ENCODE measurements at regions not wholly inside any gene's neighbourhood (a gene's known extent, or its start where the extent isn't known, plus 50 kb on each side); places are given as distances from the start of the nearest gene placed in this dataset.

DNA sequence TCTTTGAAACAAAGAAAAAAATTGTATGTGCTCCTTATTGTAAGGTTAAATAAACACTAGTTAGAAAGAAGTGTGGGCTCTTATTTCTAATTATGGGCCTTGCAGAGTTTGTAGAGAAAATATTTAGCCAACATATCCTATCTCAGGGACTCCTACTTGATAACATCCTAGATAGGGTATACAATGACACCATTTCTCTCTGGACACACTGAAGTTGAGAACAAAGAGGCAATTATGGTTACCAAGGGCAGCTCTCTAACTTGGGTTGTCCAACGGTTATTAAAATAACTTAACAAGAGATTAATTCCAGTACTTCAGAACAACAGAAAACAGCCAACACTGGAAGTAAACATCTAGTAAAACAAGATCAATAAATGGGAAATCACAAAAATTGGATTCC lies 69.0 kb upstream of the ZC3H11B start:
- H2AFZ ChIP-seq (ENCODE audit: low read length) = no peak overlapping the region
- no peaks in the 10 kb centered on the region for H3K36me3 ChIP-seq (ENCODE audit: low read depth, low read length)
- no TSS peak for BruUV-seq (replicated peaks)
- no peaks in the 10 kb centered on the region for H3F3A ChIP-seq (ENCODE audit: low read length, unreplicated experiment)
- H3K4me1 ChIP-seq (ENCODE audit: insufficient read depth, low read length) = no peaks in the 10 kb centered on the region
- H3K4me2 ChIP-seq (ENCODE audit: low read length) = no peak overlapping the region
- no peak overlapping the region for H3K27ac ChIP-seq (ENCODE audit: low read length)
- POLR2A ChIA-PET (ENCODE audit: unreplicated experiment) = no interaction called here
- CTCF ChIA-PET = no interaction called here
- no peak overlapping the region for H3K9ac ChIP-seq (ENCODE audit: low read length)
- no peak for DNase-seq
- no peaks in the 10 kb centered on the region for H3K79me2 ChIP-seq (ENCODE audit: low read length)
- TF ChIP-seq, protein P1, sequence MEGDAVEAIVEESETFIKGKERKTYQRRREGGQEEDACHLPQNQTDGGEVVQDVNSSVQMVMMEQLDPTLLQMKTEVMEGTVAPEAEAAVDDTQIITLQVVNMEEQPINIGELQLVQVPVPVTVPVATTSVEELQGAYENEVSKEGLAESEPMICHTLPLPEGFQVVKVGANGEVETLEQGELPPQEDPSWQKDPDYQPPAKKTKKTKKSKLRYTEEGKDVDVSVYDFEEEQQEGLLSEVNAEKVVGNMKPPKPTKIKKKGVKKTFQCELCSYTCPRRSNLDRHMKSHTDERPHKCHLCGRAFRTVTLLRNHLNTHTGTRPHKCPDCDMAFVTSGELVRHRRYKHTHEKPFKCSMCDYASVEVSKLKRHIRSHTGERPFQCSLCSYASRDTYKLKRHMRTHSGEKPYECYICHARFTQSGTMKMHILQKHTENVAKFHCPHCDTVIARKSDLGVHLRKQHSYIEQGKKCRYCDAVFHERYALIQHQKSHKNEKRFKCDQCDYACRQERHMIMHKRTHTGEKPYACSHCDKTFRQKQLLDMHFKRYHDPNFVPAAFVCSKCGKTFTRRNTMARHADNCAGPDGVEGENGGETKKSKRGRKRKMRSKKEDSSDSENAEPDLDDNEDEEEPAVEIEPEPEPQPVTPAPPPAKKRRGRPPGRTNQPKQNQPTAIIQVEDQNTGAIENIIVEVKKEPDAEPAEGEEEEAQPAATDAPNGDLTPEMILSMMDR (conservative IDR thresholded peaks at IDR 0.05; ENCODE audit: low read depth, low read length) = no peak
- TF ChIP-seq EZH2 (IDR thresholded peaks at IDR 0.05; ENCODE audit: low read length, unreplicated experiment) (no peak), EZH2phosphoT487 (IDR thresholded peaks at IDR 0.05; ENCODE audit: borderline replicate concordance, low read length) (no peak)
- intact Hi-C loops (cut with micrococcal nuclease) = no loop called here
- no peak for ATAC-seq
- H3K9me2 ChIP-seq (replicated peaks; ENCODE audit: low read length) = no peaks in the 10 kb centered on the region; the same call in 1 of the 2 replicates
- H3K27me3 ChIP-seq (ENCODE audit: low read length) = no peaks in the 10 kb centered on the region
- H4K20me1 ChIP-seq (ENCODE audit: low read length) = no peaks in the 10 kb centered on the region
- H3K9me3 ChIP-seq (ENCODE audit: low read length) = no peaks in the 10 kb centered on the region
- H3K4me3 ChIP-seq (ENCODE audit: low read length) = no peak overlapping the region

DNA sequence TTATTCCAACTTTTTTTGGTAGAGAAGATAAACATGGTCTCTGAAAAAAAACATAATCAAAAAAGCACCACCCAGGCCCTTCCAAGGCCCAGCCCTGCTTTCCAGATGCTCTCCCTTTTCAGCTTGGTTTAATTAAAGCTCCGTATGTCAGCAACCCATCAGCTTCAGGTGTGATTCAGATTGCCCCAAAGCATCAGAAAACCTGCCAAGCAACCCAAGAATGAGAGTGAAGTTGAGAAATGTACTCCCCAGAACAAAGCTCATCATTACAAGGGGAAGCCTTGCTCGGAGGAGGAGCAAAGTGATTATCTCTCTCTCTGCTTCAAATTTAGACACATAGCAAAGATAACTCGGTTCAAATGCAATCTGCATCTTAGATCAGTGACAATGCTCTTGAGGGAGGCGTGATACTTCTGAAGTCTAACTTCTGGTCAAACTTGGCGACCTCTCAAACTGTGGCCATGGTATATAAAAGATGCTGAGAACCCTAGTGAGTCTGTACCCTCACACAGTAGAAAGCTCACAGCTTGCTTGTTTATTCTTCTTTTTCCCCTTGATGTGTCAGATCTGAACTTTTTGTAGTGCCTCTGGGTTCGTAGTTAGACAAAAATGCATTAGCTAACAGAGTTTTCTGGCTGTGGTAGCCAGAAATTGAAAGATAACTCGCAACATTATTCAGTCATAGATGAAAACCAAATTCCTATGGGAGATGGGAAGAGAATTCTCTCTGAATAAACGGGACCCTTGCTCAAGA lies 63.3 kb upstream of the ZC3H11B start:
- BruUV-seq (replicated peaks) = no TSS peak

More for the DNA sequence above, 63.3 kb upstream of the ZC3H11B start:
- H3K9ac ChIP-seq (ENCODE audit: low read length) = no peak overlapping the region
- H3F3A ChIP-seq (ENCODE audit: low read length, unreplicated experiment) = peaks cover under 1% of the 10 kb centered on the region
- no peak overlapping the region for H3K4me3 ChIP-seq (ENCODE audit: low read length)
- no peaks in the 10 kb centered on the region for H3K79me2 ChIP-seq (ENCODE audit: low read length)
- H3K27me3 ChIP-seq (ENCODE audit: low read length) = no peaks in the 10 kb centered on the region
- no peaks in the 10 kb centered on the region for H3K36me3 ChIP-seq (ENCODE audit: low read depth, low read length)
- POLR2A ChIA-PET (ENCODE audit: unreplicated experiment) = no interaction called here
- no peaks in the 10 kb centered on the region for H3K9me3 ChIP-seq (ENCODE audit: low read length)
- CTCF ChIA-PET = no interaction called here
- no peaks in the 10 kb centered on the region for H4K20me1 ChIP-seq (ENCODE audit: low read length)
- H3K27ac ChIP-seq (ENCODE audit: low read length) = no peak overlapping the region
- intact Hi-C loops (cut with micrococcal nuclease) = no loop called here
- TF ChIP-seq EZH2 (IDR thresholded peaks at IDR 0.05; ENCODE audit: low read length, unreplicated experiment) (no peak), EZH2phosphoT487 (IDR thresholded peaks at IDR 0.05; ENCODE audit: borderline replicate concordance, low read length) (no peak)
- TF ChIP-seq, protein P1 (conservative IDR thresholded peaks at IDR 0.05; ENCODE audit: low read depth, low read length) = no peak
- DNase-seq = no peak
- no peak overlapping the region for H3K4me2 ChIP-seq (ENCODE audit: low read length)
- H3K4me1 ChIP-seq (ENCODE audit: insufficient read depth, low read length) = peaks cover 6% of the 10 kb centered on the region
- no peak overlapping the region for H2AFZ ChIP-seq (ENCODE audit: low read length)
- ATAC-seq = no peak
- no peaks in the 10 kb centered on the region; the same call in 1 of the 2 replicates for H3K9me2 ChIP-seq (replicated peaks; ENCODE audit: low read length)

All from PC-3 (cell line).